HG03432 (cell line): ENCODE measurements at regions not wholly inside any gene's neighbourhood (a gene's known extent, or its start where the extent isn't known, plus 50 kb on each side); places are given as distances from the start of the nearest gene placed in this dataset.

ENCODE experiments used
- ATAC-seq: cut with Tn5 transposase; IDR thresholded peaks from one replicate; pipeline ENCODE4 v1.9.1; 2021; ENCODE audit warnings: mild to moderate bottlenecking, moderate library complexity; ENCODE audit not compliant: unreplicated experiment

GRCh38 chr18:77651441-77651840 is 401.8 kb downstream of the GALR1 start:
- no peak for ATAC-seq

- no peak for ATAC-seq
These were observed 404.1 kb downstream of the GALR1 start for GRCh38 chr18:77653792-77654191.

DNA sequence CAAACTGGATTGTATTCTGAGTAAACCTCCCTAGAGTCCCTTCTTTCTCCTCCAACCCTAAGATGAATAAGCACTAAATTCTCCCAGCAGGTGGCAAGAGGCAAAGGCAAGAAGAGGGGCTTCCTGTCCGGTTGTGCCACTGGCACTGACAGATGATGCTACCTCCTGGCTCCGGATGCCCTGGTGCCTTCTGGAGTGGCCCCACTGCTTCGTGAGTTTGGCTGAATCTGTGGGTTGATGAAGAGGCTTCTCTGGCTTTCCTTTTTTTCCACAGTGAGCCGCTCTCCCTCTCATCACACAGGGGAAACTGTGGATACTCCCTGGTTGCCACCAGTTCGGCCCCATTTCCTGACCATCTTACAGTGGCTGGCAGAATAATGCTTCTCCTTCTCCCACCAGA is 404.7 kb downstream of the GALR1 start:
- ATAC-seq: no peak

DNA sequence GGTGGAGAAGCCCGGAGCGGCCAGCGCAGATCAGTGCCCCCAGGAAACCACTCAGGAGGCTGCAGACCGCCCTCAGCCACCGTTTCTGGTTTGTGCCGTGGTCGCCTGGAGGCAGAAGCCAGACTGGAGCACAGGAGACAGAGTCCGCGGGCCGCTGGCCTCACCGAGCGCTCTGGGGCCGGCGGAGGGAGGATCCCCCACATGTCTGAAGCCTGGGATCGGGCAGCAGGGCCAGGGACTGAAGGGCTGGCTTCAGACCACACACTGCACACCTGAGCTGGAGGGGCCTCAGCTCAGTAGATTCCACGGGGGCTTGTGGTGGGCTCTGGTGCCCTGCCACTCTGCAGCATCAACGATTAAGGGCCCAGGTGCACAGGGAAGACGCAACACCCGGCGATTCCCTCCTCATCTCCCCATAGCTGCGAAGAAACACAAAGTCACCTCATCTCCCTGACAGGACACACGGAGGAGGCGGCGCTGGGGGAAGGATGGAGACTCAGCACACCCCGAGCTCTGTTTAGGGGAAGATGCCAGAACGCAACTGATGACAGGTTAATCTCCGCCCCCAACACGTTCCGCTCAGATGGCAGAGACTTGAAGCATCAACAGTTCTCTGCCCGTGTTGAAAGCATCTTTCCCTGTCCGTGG is 408.1 kb downstream of the GALR1 start:
- ATAC-seq: no peak

GRCh38 chr18:77658299-77658662 is 408.6 kb downstream of the GALR1 start:
- ATAC-seq: no peak

- ATAC-seq: no peak
These were observed 409.3 kb downstream of the GALR1 start for GRCh38 chr18:77658751-77659448.

DNA sequence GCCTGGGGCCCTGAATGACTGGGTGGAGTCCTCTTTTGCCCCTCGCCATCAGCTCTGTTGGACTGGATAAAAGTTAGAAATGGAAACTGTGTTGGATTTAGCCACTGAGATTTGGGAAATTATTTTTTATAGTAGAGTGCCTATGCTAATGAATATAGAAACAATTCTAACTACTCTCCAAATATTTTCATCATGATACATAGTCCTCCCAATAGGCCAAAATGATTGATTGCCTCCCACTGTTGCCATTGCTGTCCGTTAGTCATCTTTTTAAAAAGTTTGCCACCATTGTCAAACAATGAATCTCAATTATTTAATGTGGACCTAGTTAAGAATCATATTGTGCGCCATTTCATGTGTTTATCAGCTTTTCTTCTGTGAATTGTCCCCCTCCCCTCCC is 417.0 kb downstream of the GALR1 start:
- no peak for ATAC-seq

- ATAC-seq: no peak
These were observed 418.6 kb downstream of the GALR1 start for GRCh38 chr18:77668219-77668618.

DNA sequence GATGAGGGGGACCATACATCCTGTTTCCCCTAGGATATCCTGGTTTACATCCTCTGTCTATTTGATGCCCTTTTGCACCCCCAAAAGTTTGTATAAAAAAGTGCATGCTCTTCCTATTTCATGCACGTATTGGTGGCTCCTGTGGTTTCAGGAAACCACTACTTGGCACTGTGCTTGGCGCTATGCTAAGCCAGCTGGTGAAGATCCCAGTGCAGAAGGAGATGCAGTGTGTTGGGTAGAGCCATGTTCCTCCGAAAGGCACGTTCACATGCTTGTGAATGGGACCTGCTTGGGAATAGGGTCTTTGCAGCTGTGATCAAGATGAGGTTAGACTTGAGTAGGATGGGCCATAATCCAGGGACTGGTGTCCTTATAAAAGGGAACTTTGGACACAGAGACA is 419.7 kb downstream of the GALR1 start:
- ATAC-seq: no peak

- ATAC-seq: no peak
These were observed 422.0 kb downstream of the GALR1 start for GRCh38 chr18:77671456-77672167.

DNA sequence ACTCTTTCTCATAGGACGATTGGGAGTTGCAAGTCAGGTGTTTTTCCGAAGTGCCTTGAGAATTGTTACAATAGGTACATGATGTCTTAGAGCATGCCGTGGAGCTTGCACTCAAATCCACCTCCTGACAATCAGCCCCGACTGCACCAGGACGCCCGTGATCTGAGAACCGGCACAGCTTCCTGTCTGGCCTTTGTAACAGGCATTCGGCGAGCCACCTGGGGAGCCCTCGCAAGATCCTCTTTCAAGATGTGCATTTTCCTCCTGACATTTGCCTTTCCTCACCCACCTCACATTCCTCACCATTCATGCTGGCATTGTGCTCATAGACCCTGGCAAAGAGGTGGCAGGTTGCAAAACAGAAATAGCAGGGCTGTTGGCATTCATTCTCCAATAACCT is 427.3 kb downstream of the GALR1 start:
- ATAC-seq: no peak

DNA sequence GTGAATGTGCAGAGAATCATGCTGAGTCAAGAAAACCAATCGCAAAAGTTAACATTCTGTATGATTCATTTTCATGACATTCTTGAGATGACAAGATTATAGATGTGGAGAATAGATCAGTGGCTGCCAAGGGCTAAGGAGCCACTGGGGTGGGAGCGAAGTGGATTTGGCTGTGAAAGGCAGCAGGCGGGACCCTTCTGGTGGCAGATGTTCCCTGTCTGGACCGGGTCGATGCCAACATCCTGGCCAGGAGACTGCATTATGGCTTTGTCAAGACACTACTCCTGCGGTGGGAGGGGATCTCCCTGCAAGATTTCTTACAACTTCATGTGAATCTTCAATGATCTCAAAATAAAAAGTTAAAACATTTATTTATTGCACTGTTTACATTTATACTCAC is 427.9 kb downstream of the GALR1 start:
- ATAC-seq: no peak

- no peak for ATAC-seq
These were observed 430.2 kb downstream of the GALR1 start for GRCh38 chr18:77679869-77680268.

DNA sequence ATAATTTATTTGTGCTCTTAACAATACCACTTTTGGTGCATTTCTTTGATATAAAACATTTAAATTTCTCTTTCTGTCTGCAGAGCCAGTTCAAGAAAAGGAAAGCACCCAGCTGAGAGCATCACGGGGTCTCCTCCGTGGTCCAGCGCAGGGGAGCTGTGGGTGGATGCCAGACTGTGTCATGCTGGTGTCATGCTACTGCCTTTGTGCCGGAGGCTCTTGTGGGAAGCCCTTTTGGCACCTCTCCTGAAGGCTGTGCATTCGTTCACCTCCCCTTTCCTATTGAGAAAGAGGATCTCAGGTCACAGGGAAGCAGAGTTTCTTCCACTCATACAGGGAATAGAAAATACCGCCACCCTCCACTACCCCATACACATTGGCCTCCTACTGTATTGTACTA is 450.4 kb downstream of the GALR1 start:
- no peak for ATAC-seq

- ATAC-seq: no peak
These were observed 452.3 kb downstream of the GALR1 start for GRCh38 chr18:77701977-77702376.

DNA sequence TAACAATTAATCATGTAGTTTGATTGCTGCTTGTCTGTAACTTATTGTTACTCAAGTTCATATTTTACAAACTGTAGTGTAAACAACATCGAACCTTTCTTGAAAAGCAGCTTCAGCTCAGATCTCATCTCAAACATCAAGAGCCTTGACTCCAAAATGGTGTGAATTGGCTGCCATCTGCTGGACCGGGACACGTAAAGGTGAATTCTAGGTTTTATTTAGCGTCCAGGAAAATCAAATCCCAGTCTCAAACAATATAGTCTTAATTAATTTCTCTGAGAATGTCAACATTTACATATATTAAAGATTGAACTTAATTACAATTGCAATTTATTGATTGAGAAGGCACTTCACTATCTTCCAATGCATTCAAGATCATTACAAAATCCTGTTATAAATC is 453.0 kb downstream of the GALR1 start:
- ATAC-seq: no peak

DNA sequence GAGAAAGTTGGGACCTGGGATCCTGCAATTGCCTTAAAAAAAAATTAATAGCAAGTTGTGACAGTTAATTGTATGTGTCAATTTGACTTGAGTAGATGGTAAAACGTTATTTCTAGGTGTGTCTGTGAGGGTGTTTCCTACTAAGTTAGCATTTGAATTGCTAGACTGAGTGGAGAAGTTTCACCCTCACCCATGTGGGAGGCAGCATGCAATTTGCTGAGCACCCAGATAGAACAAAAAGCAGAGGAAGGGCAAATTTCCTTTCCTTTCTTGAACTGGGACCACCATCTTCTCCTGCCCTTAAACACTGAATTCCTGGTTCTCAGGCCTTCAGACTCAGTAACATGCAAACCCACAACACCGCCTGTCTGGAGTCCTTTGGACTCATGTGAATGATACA is 455.7 kb downstream of the GALR1 start:
- ATAC-seq: no peak

GRCh38 chr18:77708826-77709506 is 459.3 kb downstream of the GALR1 start:
- peak; percentile 93 for ATAC-seq

GRCh38 chr18:77711096-77711495 is 461.4 kb downstream of the GALR1 start:
- no peak for ATAC-seq

DNA sequence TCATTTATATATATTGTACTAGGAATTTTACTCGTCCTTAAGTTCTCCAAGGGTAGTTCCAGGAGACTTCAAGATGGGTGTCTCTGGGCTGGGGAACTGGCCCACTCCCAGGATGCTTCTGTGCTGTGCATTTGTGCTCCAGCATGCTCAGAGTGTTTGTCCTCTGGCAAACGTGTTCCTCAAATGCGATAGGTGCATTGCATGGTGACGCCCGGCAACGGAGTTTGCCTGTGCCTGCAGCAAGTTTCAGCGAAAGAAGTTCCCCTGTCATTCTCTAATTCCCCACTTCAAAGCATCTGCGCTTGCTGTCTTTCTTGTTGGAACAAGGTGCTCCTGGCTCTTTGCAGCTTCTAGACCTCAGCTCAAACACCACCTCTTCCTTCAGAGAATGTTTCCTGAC is 465.1 kb downstream of the GALR1 start:
- ATAC-seq: no peak

DNA sequence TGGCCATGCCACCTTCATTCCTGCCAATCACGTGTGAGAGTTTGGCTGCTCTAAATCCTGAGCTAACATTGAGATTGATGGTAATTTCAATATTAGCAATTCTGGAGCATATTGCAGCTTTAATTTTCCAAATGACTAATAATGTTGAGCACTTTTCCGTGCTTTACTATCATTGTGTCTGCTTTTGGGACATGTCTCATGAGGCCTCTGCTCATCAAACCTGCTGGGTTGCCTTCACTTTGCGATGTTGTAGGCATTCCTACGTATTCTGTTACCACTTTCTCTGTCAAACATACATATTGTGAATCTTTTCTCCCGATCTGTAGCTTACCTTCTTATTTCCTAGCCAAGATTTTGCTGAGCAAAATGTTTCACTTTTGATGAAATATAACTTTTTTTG is 466.6 kb downstream of the GALR1 start:
- no peak for ATAC-seq
